Sciatic nerve (tissue), 2 donors: ENCODE measurements at regions not wholly inside any gene's neighbourhood (a gene's known extent, or its start where the extent isn't known, plus 50 kb on each side); places are given as distances from the start of the nearest gene placed in this dataset.

Experiments used
- ATAC-seq: fragments of 200-7000 bp; cut with Tn5 transposase; one replicate; pipeline ENCODE4 v1.9.1; 2020; ENCODE audit warnings: mild to moderate bottlenecking, moderate library complexity
- DNase-seq: peaks from one replicate; pipeline ENCODE4 v3.0.0-alpha.2; 2020; ENCODE audit warnings: low spot score
- intact Hi-C: fragments of 100-400 bp; cut with DNase I; formaldehyde crosslinking; loops from one replicate; pipeline ENCODE4 v1.14.2; 2022
- donor health status: DM: no; HTN: no; CAD: no.
- donor health status: DM: no; HTN: no; CAD: no.

DNA sequence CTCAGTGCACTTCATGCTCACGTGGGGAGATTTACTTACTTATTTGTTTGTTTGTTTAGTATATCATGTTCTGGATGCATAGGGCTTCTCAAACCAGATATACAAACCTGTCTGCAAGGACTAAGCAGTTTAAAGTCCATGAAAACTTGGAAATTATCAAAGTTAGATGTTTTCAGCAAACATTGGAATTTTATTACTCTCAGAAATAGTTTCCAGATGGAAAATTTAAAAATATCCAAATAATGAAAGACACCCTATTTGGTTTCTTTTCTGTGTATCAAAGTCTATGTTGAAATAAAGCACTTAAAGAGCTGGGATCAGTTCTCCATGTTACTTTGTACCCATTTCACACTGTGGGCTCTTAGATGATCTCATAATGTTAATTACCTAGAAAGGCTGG, 312.1 kb downstream of the PPP1R2C start:
- DNase-seq, result no peak
- intact Hi-C loops, result no loop called here
- no peak for ATAC-seq

DNA sequence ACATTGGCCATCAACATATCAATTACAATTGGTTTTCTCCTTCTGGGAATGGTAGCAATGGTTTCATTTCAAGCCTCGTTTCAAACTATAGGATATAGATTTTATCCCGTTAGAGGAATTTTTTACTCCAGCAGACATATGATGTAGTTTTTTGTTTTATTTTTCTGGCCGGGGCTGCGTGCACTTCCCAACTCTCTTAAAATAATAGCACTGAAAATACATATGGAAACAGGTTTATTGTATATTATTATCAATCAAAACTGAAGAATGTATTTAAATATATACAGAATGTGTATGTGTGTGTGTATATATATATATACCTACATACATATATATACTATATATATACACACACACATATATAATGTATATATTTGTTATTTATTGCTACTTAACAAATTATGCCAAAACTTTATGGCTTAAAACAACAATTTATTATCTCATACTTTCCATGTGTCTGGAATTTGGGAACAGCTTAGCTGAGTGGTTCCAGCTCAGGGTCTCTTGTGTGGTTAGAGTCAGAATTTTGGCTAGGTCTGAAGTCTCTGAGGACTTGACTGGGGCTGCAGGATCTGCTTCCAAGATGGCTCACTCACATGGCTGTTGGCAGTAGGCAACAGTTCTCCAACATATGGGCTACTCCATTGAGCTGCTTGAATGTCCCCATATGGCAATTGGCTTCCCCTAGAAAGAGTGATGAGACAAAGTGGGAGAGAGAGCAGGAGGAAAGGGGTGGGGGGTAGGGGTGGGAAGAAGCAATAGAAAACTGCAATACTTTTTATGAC, 314.1 kb downstream of the PPP1R2C start:
- no peak for DNase-seq
- ATAC-seq, result no peak
- intact Hi-C loops, result no loop called here

DNA sequence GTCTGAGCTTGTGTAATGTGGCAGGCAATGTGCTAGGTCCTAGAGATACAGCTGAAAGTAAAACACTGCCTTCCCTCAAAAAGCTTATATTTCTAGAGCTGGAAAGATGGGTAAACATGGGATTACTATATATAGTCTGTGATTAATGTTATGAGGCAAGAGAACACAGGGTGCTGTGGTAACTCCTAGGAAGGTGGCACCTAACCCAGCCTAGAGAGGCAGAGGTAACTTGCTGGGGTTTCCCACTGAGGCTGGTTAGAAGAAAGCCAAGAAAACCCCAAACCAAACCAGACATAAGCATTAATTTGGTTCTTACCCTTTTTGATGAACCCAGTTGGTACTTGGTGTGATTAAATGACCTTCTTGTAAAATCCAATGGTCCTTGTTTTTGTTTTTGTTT, 315.0 kb downstream of the PPP1R2C start:
- intact Hi-C loops, result no loop called here
- DNase-seq, result no peak
- ATAC-seq, result no peak

DNA sequence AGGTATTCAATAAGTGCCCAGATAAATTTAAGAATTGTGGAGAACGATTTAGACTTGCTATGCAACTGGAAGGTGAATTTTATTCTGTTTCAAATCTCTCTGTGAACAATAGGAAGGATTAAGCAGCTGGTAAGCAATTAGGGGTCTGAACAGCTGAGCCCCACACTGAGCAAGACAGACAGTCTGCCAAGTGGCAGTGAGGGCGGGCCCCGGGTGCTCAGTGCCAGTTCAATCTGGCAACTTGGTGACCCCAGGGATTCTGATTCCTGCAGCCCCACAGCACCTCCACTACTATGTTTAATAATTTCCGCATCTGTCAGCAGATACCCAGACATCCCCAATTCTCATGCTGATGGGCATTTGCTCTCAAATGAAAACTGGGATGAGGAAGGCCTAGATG, 317.3 kb downstream of the PPP1R2C start:
- DNase-seq (no peak), ATAC-seq (no peak)
- intact Hi-C loops, result no loop called here

DNA sequence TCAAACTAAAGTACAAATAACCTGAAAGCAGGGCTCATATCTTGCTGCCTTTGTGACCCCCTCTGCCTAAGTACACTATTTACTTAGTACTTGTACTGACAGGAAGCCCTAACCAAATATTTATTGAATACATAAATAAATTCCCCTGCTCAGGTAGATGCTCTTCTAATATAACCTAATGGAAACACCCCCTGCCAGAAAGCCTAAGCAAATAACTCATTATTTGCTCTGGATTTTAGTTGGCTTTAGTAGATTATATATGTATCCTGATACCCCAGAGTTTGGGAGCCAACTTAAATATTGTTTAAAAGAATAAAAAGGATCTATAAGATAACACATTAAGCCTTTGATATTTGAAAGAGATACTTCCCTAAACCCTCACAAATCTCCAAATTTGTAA, 318.2 kb downstream of the PPP1R2C start:
- ATAC-seq (no peak), DNase-seq (no peak)
- intact Hi-C loops, result no loop called here

DNA sequence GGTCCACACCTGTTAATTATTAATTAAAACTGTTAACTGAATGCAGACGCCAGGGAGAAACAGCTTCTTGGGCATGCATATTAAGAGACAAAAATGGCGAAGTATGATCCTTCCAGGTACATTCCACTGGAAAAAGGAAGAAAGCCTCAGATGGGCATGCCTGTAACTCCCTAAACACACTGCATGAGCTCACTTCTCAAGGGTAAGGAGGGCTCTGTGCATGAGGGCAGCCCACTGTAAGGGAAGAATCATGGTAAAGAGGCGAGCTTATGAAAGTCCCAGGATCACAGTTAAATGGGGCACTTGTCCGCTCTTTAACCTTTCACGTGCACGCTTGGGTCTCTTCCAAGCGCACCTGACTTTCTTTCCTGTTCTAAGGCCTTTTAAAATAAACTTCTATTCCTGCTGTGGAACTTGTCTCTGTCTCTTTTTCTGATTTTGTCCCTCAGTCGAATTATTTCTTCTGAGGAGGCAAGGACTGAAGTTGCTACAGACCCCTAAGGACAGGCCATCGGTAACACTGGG, 321.7 kb downstream of the PPP1R2C start:
- ATAC-seq, result no peak
- intact Hi-C loops, result no loop called here
- no peak for DNase-seq

DNA sequence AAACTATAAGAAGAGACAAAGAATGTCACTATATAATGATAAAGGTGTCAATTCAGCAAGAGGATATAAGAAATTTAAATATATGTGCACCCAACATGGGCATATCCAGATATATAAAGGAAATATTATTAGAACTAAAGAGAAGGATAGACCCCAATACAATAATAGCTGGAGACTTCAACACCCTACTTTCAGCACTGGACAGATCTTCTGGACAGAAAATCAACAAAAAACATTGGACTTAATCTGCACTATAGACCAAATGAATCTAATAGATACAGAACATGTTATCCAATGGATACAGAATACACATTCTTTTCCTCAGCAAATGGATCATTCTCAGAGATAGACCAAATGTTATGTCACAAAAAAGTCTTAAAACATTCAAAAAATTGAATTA, 327.7 kb downstream of the PPP1R2C start:
- no peak for ATAC-seq
- intact Hi-C loops, result no loop called here
- DNase-seq, result no peak

DNA sequence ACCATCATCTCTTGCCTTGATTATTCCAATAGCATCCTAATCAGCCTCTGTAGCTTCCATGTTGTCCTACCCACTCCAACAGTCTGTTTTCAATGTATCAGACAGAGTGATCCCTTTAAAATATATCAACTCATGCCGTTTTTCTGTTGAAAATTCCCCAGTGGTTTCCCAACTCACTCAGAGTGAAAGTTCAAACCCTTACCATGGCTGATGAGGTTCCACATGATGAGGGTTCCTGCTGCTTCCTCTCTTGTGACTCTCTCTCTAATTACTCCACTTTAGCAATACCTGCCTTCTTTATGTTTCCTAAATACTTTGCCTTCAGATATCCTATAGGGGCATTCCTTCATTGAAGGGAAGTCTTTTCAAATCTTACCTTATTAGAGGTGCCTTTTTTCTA, 334.7 kb downstream of the PPP1R2C start:
- intact Hi-C loops, result no loop called here
- no peak for ATAC-seq
- no peak for DNase-seq

DNA sequence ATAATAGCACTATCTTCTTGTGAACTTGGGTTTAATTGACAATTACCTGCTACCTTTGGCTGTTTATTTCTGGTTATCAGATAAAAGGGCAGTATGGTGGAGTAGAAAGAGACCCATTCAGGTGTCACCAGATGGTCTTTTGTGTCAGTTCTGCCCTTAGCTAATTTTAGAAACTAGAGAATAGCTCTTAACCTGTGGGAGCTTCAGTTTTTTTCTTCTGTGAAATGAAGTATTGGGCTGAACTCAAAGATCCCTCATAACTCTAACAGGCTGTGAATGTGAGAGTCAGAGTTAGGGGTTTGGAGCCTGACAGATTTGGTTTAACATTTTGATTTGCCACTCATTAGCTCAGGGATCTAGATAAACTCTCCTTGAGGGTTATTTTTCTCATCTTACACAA, 335.2 kb downstream of the PPP1R2C start:
- DNase-seq (no peak), ATAC-seq (no peak)
- intact Hi-C loops, result no loop called here

DNA sequence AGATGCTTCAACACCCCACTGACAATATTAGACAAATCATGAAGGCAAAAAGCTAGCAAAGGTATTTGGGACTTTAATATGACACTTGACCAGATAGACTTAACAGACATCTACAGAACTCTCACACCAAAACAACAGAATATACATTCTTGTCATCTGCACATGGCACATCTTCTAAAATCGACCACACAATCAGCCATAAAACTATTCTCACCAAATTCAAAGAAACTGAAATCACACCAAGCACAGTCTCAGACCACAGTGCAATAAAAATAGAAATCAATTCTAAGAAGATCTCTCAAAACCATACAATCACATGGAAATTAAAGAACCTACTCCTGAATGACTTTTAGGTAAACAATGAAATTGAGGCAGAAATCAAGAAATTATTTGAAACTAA, 340.8 kb downstream of the PPP1R2C start:
- no peak for ATAC-seq
- DNase-seq, result no peak
- intact Hi-C loops, result no loop called here

DNA sequence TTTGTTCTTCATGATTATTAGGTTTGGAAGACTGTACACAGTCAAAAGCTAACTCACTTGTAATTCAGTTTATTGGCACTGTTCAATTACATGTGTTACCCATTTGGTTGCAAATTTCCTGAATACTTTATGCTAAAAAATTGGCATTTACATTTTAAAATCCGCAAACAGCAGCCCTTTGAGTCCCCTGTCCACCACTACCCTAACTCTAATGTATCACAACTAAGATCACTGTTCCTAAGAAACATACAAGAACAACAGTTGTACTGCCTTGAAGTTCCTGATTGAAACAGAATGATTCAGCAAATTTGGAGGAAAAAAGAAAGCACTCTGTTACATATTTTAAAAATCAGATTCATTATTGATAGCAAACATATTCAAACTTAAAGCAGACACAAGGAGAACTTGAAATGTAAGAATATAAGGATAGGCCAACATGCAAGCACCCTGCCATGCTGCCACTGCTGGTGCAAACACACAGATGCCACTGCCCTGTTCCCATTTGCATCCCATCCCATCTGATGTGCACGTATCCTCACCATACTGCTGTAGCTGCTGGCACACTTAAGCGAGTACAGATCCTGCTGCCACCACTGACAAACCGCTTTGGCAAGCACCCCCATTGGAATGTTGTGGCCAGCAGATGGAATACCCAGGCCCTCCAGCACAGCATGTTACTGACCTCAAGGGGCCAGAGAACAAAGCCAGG, 343.4 kb downstream of the PPP1R2C start:
- DNase-seq (no peak), ATAC-seq (no peak)
- intact Hi-C loops, result no loop called here

DNA sequence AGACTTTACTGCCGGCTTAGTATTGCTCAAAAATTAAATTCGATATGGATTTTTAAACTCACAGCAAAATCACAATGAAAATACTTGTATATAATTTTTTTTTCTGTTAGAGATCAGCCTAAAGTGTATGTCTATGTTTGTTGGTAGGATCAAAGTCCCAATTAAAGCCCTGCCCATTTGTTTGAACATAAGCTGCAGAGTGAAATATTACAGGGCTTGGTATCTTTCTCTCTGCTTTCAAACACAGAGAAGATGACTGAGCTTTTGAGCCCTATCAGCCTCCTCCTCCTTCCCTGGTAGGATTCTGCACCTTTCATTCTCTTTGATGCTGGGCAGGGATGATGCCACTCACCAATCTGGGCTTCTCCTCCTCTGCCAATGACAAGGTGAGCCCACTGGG, 345.4 kb downstream of the PPP1R2C start:
- intact Hi-C loops, result no loop called here
- ATAC-seq (no peak), DNase-seq (no peak)

DNA sequence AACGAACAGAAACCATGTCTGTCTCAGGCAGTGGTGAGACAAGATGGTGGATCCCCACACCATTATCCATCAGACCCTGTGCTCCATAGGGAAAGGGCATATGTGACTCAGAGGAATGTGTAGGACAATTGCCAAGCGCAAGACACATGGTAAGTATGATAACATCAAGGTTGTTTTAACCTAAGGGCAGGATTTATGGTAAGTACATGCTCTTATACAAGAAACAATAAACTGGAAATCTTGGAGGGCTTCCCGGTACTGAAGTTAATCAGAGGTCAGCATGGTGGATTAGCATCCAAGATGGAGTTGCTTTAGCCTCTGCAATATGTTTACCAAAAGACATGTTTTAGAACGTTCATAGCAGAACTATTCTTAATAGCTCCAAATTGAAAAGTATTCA, 355.0 kb downstream of the PPP1R2C start:
- intact Hi-C loops, result no loop called here
- ATAC-seq (no peak), DNase-seq (no peak)

DNA sequence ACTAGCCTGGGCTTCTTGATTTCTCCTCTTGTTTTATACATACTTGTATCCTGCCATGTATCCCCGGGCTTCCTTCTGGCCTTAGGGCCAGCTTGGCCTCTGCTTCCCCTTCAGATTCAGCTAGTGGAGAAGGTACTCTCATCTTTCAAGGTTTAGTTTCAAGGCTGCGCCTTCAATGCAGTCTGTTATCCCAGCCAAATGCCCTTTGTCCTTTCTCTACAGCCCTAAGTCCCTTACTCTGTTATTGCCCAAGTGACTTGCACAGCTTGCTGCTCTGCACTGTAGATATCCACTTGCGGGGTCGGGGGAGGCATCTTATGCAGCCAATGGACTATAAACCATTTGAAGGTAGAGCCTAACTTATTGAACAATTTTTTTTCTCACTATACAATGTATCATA, 357.5 kb downstream of the PPP1R2C start:
- DNase-seq (no peak), ATAC-seq (no peak)
- intact Hi-C loops, result no loop called here

DNA sequence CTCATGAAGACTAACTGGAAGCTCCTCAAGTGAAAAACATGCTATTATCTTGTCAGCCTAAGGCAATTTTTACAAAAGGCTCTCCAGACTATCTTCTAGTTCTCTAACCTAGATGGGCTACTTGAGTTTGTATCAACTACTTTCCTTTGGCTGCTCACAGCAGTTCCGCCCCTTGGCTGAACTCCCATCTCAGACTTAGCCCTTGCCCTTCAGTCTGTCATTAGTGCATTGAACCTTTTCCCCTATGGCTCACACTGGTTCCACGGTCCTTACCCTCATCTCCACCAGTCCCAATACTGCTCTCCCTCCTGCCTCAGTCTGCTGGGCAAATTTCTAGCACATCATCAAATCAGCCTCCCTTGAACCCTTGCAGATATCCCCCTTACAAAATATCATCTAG, 362.3 kb downstream of the PPP1R2C start:
- no peak for DNase-seq
- no peak for ATAC-seq
- intact Hi-C loops, result no loop called here

DNA sequence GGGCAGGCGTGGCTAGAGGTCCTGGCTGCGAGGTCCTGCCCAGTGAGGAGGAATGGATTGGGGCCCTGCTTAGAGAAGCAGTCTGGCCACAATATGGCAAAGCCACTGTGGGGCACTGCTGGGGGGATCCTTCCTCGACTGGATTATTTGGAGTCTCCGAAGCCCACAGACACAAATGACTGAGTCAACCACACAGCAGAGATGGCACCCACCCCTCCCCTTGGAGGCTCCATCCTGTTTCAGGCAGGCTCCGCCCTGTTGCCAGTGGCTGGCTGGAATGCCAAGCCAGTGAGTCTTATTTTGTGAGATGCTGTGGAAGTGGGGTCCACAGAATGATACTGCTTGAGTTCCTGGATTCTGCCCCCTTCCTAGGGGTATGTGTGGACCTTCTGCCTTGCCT, 363.9 kb downstream of the PPP1R2C start:
- no peak for DNase-seq

DNA sequence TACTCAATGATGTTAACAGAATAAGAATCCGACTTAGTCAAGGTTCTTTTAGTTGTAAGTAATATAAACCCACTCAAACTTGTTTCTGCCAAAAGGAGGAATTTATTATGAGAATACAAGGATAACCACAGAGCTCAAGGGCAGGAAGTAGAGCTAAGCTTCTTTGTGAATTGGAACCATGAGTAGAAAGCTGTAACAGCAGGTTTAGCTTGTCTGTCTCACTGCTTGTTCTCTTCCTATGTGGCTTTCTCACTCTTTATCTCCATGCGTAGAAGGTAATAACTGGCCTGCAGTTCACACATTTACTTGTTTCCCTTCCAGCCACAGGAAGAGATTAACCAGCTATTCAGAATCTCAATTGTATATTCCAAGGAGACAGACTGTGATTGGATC, 378.3 kb downstream of the PPP1R2C start:
- no peak for DNase-seq
- intact Hi-C loops, result no loop called here
- no peak for ATAC-seq

More for the DNA sequence above, 363.9 kb downstream of the PPP1R2C start:
- intact Hi-C loops, result no loop called here
- no peak for ATAC-seq

DNA sequence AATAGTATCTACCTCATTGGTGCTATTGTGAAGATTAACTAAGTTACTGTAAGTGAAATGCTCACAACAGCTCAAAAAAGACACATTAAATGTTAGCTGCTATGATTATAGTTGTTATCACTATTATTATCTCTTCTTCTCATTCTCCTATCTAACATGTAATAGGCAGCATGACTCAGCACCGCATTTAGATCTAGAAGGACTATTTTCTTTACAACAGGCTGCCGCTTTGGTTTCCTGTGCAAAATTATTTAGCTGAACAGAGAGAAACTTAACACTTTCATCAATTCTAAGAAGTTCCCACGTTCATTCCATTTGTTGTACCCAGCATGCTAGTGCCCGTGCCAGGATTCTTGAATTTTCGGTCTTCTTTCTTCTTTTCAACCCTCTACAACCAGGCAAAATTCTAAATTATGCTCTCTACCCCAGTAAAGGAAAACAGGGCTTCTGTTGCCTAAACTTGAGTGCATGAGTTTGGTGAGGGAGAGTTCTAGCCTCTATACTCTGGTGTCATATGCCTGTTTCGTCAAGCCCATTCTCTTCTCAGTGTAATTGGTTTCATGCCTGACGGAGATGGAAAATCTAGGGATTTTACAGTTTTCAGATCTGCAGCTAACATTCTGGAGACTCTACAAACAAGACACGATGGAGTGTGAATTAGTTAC, 378.9 kb downstream of the PPP1R2C start:
- intact Hi-C loops, result no loop called here
- ATAC-seq, result no peak
- DNase-seq, result no peak

DNA sequence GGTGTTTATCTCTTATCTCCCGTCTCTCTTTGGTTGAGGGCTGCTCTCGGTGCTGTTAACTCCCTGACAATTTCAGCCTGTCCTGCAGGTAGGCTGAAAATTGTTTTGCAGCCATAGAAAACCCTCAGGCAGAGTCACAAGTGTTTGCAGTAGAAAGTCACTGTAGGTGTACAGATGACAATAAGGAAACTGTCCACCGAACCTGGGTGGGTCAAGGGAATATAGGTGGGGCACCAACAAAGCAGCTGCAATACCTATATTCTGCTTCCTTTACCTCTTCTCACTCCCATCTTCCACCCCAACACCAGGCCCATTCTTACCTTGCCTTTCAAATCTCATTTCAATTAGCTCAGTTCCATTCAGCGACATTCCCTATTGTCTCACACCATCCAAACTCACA, 381.8 kb downstream of the PPP1R2C start:
- DNase-seq, result no peak
- intact Hi-C loops, result no loop called here
- no peak for ATAC-seq

DNA sequence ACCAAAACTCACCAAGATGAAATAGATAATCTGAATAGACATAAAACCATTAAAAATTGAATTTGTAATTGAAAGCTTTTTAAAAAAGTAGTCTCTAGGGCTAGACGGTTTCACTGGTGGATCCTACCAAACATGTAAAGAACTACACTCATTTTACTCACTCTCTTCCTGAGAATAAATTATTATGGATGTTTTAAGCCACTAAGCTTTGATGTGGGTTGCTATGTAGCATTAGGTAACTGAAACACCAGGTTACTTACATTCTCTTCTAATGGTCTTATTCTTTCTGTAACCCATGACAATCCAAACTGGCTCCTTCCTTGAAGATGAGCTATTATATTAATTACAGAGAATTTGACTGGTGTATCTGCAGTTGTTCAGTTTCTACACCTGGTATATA, 385.1 kb downstream of the PPP1R2C start:
- intact Hi-C loops, result no loop called here
- ATAC-seq, result no peak
- DNase-seq, result no peak
